RKO (cell line): ENCODE measurements at regions not wholly inside any gene's neighbourhood (a gene's known extent, or its start where the extent isn't known, plus 50 kb on each side); places are given as distances from the start of the nearest gene placed in this dataset.
A peak's percentile ranks its signal among the peaks of the same experiment; 100 is the strongest.

Experiments used
- DNase-seq: peaks from one replicate; pipeline ENCODE4 v3.0.0-alpha.2; 2016; ENCODE audit warnings: low spot score

- no peak for DNase-seq
Observed at GRCh38 chr2:105621038-105621437, 123.7 kb upstream of the NCK2 start.

- no peak for DNase-seq
Observed at GRCh38 chr2:105618351-105618659, 126.4 kb upstream of the NCK2 start.

- DNase-seq: peak; percentile 55
Observed at GRCh38 chr2:105617631-105618350, 126.9 kb upstream of the NCK2 start.

- no peak for DNase-seq
Observed at GRCh38 chr2:105615305-105615704, 129.4 kb upstream of the NCK2 start.

DNA sequence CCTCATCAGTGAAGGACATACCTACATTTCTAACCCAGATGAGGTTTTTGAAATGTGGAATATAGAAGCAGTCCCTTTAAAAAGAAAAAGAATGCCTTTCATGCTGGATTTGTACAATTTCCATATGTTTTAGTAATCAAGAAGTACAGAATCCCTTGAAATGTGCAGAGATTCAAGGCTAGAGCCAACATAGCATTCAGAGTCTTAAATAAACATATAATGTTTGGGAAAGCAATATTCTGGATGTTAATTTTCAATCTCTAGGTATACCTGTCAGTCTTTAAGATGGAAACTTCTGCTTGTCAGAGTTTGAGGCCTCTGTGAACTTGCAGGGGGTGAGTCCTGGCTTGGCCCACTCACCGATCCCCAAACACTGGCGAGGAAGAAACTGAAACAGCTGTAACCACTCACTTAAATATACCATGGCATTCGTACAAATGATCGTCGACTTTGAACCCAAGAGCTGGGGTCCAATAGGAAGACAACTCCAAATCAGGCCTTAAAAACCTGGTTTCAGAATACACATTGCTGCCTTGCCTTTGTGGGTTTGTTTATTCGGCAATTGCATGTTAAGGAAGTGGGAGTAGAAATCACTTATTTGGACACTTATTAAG lies 132.8 kb upstream of the NCK2 start:
- DNase-seq: no peak

- DNase-seq: no peak
Observed at GRCh38 chr2:105611333-105611637, 133.4 kb upstream of the NCK2 start.

GRCh38 chr2:105610576-105611332 lies 134.0 kb upstream of the NCK2 start:
- DNase-seq: no peak

DNA sequence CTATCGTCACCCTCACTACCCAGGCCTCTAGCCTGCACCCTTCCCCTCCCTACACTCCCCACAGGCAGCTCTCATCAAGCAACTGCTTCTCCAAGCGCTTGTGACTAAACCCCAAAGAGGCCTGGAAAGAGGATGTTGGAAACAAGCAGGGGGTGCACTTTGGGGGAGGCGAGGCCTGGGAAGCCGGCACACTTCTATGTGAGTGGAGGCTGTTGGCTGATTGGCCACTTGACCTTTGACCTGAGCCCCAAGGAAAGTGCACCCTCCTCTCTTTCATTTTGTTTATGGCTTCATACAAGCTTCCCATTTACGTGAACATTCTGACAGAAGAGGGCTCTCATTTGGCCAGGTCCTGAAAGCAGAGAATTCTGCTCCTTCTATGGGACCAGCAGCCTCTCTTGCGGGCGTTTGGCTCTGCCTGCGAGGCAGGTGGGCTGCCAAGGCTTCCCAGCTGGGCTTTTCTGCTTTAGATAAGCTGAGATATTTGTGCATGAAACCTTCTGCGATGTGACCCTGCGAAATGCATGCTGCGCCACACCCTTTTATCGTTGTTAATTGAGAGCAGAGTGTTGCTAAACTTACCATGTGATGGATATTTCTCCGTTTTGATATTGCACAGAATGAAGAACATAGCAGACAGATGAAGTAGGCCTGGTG lies 134.8 kb upstream of the NCK2 start:
- DNase-seq: no peak

- no peak for DNase-seq
Observed at GRCh38 chr2:105607920-105608504, 136.7 kb upstream of the NCK2 start.

DNA sequence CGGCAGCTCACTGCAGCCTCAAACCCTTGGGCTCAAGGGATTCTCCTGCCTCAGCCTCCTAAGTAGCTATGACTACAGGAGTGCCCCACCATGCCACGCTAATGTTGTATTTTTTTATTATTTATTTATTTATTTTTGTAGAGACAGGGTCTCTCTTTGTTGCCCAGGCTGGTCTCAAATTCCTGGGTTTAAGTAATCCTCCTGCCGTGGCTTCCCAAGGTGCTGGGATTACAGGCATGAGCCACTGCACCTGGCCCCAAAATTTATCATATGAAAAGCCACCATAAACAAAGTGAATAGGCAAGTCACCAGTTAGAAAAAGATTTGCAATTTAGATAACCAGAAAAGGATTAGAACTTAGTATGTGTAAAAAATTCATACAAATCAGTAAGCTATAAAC lies 138.6 kb upstream of the NCK2 start:
- DNase-seq: no peak

- no peak for DNase-seq
Observed at GRCh38 chr2:105604938-105605337, 139.8 kb upstream of the NCK2 start.

DNA sequence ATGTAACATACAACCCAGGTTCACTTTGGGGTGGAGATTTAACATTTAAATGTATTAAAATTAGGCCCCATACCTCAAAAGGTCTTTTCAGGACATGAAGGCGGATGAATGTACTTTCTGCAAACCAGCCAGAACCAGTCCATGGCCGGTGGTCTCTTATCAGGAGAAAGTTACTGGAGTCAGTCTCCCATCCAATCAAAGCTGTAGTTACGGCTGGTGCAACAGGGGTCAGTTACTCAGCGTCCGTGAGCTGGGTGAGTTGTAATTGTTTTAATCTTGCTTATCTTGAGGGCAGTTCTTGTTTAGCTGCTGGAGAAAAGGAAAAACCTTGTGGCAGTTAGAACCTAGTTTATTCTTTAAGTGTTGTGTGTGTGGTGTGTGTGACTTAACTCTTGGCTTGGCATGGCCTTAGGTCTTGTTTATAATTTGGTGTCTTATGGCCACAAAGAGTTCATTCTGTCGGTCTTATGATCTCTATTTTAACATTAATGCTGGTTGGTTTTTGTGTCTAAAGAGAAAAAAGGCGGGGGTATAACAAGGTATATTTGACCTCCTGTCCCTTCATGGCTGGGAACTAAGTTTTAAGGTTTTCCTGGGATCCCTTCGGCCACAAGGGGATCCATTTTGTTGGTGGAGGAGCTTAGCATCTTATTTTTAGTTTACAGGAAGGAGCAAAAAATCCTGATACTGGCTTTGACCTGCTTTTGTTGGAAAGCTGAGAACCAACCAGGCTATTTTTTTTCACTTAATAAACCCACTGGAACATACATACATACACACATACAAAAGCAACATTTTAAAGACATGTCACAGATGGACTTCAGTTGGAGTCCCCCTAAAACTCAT lies 143.5 kb upstream of the NCK2 start:
- DNase-seq: no peak

DNA sequence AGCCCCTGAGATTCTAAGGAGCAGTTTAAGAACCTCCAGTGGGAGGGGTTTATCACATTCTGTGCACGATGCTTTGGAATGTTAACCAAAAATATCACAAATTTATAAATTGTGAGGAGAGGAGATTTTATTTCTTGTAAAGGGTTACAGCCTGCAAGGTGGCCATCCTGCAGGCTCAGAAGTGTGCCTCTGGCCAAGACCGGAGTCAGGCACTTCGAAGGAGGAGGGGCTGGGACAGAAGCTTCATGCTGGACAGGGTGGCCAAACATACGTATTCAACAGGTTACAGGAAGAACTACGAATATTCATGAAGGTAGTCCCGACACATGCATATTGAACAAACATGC lies 144.1 kb upstream of the NCK2 start:
- no peak for DNase-seq

- no peak for DNase-seq
Observed at GRCh38 chr2:105600037-105600442, 144.7 kb upstream of the NCK2 start.

GRCh38 chr2:105598829-105599698 lies 145.6 kb upstream of the NCK2 start:
- DNase-seq: no peak

DNA sequence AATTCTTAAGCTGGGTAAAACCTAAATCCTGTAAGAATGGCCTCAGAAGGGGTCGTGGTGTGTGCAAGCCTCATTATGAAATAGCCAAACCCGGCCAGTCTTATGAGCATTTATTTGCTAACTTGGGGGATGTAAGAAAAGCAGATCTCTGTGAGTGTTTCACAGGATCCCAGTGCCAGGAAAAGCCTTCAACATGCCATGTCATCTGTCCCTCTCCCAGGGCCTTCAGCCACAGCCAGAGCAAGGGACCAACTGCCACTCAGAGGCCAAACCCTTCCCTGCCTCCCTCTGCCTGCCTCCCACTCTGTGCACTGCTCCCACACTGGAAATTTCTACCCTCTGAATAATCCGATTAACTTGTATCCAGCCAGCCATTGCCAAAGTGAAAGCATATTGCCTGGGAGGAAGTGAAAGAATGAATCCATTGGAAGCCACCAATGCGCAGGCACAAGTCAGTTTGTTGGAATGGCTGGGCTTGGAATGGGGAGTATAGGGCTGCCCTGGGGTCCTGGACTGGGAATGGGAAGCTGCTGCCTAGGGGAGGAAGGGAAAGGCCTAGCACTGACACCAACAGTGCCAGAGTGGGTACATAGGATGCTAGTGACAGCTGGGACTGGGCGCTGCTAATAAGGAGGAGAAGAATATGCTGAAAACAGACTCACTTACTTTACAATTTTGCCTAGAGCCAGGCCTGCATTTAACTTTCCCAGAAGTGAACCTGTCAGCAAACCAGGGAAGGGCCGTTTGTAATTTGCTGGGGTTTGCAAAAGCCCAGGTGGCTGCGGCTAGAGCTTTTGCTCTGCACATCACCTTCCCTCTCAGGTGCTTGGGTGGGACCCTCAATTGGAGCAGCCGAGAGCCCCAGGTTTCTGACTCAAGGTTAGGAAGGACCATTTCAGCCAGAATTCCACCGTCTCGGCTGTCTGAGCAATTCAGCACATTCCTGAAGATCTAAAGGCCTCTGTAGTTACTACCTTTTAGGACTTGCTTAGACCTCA lies 146.6 kb upstream of the NCK2 start:
- no peak for DNase-seq

GRCh38 chr2:105597011-105597805 lies 147.5 kb upstream of the NCK2 start:
- DNase-seq: no peak

DNA sequence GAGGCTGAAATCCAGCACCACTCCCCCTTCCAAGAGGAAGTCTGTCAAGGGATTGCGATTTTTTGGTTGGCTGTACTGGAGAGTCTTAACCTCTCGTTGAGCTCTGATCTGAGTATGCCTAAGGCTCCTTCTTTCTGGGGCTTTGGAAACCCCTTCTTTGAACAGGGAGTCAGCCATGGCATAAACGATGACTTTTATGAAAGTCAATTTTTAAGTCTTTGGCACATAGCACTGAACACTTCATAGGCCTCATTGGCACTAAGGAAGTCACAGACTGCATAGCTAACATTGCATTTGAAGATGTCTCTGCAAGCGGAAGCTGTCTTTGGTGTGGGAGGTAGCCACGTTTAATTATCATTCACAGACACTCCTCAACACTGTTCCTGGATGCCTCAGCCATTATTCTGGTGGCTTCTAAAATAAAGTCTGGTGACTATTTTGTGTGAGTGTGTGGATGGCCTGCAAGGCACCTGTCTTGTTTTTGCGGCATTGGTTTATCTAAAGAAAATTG lies 148.2 kb upstream of the NCK2 start:
- DNase-seq: no peak

GRCh38 chr2:105595536-105595935 lies 149.2 kb upstream of the NCK2 start:
- DNase-seq: peak; percentile 44
